SK-N-SH (cell line): ENCODE measurements at regions not wholly inside any gene's neighbourhood (a gene's known extent, or its start where the extent isn't known, plus 50 kb on each side); places are given as distances from the start of the nearest gene placed in this dataset.

Source experiments
- CTCF ChIA-PET: fragments of 300-600, 350-600 bp; formaldehyde crosslinking; extraction: SDS; loops from one replicate; lab custom pipeline; 2021; lab: Yijun Ruan, JAX
- POLR2A ChIA-PET: fragments of 350-600 bp; sonication (Branson Sonifier 250); formaldehyde crosslinking; extraction: SDS; loops from one replicate; lab custom pipeline; 2020; ENCODE audit warnings: antibody characterized with exemption, inconsistent platforms; lab: Yijun Ruan, JAX
- DNase-seq: peaks from one replicate; pipeline ENCODE4 v3.0.0; 2012
- H2AFZ ChIP-seq: fragments of 200-600 bp; sonication (generic); 2 replicates; pipeline ENCODE4 v1.8.1; 2016; ENCODE audit warnings: antibody characterized with exemption, mild to moderate bottlenecking, low read depth
- H3F3A ChIP-seq: fragments of 200-600 bp; sonication (generic); replicated peaks from 2 replicates; pipeline ENCODE3; 2016; ENCODE audit warnings: antibody characterized with exemption, mild to moderate bottlenecking; ENCODE audit not compliant: insufficient read depth
- H3K27ac ChIP-seq, 2 experiments: fragments of 200-500 bp in 1 of 2; fragments of 200-600 bp in 1 of 2; sonication (Bioruptor generic) in 1 of 2; sonication (generic), shearing (Covaris generic) in 1 of 2; 2 replicates each; pipeline versions ENCODE4 v1.5.1 to v1.6.1; 2014 to 2016; ENCODE audit warnings: low read depth in 2 of 2, inconsistent platforms in 1 of 2, low read length in 1 of 2, mild to moderate bottlenecking in 1 of 2, mixed read lengths in 1 of 2
- H3K27me3 ChIP-seq: fragments of 200-600 bp; sonication (generic), shearing (Covaris generic); 2 replicates; pipeline ENCODE4 v1.6.1; 2016; ENCODE audit warnings: mixed run types; ENCODE audit not compliant: insufficient read depth
- H3K36me3 ChIP-seq, 2 experiments: fragments of 200-500 bp in 1 of 2; fragments of 200-600 bp in 1 of 2; sonication (Bioruptor generic) in 1 of 2; sonication (generic) in 1 of 2; replicated peaks in 1 of 2; 2 replicates each; pipeline versions ENCODE3 to v1.5.1; 2014 to 2016; ENCODE audit warnings: low read length in 1 of 2, mild to moderate bottlenecking in 1 of 2; ENCODE audit not compliant: insufficient read depth in 2 of 2, control insufficient read depth in 1 of 2
- H3K4me1 ChIP-seq, 2 experiments: fragments of 200-500 bp in 1 of 2; fragments of 200-600 bp in 1 of 2; sonication (Bioruptor generic) in 1 of 2; sonication (generic), shearing (Covaris generic) in 1 of 2; 2 replicates each; pipeline versions ENCODE4 v1.5.1 to v1.6.1; 2014 to 2016; ENCODE audit warnings: low read depth in 1 of 2, low read length in 1 of 2, mixed run types in 1 of 2; ENCODE audit not compliant: insufficient read depth in 2 of 2, control insufficient read depth in 1 of 2
- H3K4me2 ChIP-seq: fragments of 200-600 bp; sonication (generic), shearing (Covaris generic); 2 replicates; pipeline ENCODE4 v1.6.1; 2017; ENCODE audit warnings: mixed run types
- H3K4me3 ChIP-seq, 2 experiments: fragments of 200-500 bp in 1 of 2; fragments of 200-600 bp in 1 of 2; sonication (Bioruptor generic) in 1 of 2; sonication (generic), shearing (Covaris generic) in 1 of 2; 2 replicates each; pipeline versions ENCODE4 v1.5.1 to v1.8.1; 2014 to 2016; ENCODE audit warnings: low read depth in 2 of 2, inconsistent platforms in 1 of 2, low read length in 1 of 2, mild to moderate bottlenecking in 1 of 2, mixed read lengths in 1 of 2, moderate library complexity in 1 of 2
- H3K79me2 ChIP-seq: fragments of 200-600 bp; sonication (generic); 2 replicates; pipeline ENCODE4 v1.8.1; 2017; ENCODE audit warnings: mild to moderate bottlenecking; ENCODE audit not compliant: insufficient read depth
- H3K9ac ChIP-seq: fragments of 200-600 bp; sonication (generic); 2 replicates; pipeline ENCODE4 v1.6.1; 2017; ENCODE audit warnings: mixed run types
- H3K9me2 ChIP-seq: fragments of 200-600 bp; sonication (generic); 2 replicates; pipeline ENCODE4 v1.6.1; 2017; ENCODE audit warnings: mixed run types
- H3K9me3 ChIP-seq: fragments of 200-600 bp; sonication (generic); 2 replicates; pipeline ENCODE4 v1.6.1; 2017; ENCODE audit warnings: mixed run types, mild to moderate bottlenecking, moderate library complexity
- H4K20me1 ChIP-seq: fragments of 200-600 bp; sonication (generic); 2 replicates; pipeline ENCODE4 v1.6.1; 2017; ENCODE audit warnings: mild to moderate bottlenecking, mixed run types; ENCODE audit not compliant: insufficient read depth
- ELF1 ChIP-seq: IDR thresholded peaks from 2 replicates; pipeline ENCODE4 v1.4.0; 2012
- EP300 ChIP-seq, 2 experiments: IDR thresholded peaks; 2 replicates each; pipeline versions ENCODE4 v1.4.0 to v1.6.1; 2012; ENCODE audit warnings: borderline replicate concordance in 1 of 2, low read depth in 1 of 2, low read length in 1 of 2
- FOXM1 ChIP-seq: IDR thresholded peaks from 2 replicates; pipeline ENCODE4 v1.4.0; 2012; ENCODE audit warnings: low read depth, mild to moderate bottlenecking
- JUND ChIP-seq: IDR thresholded peaks from 2 replicates; pipeline ENCODE4 v1.4.0; 2012
- TAF1 ChIP-seq: IDR thresholded peaks from 2 replicates; pipeline ENCODE4 v1.6.1; 2012; ENCODE audit warnings: low read depth, mild to moderate bottlenecking, low read length, moderate library complexity, borderline replicate concordance
- YY1 ChIP-seq: IDR thresholded peaks from 2 replicates; pipeline ENCODE4 v1.4.0; 2012; ENCODE audit warnings: low read depth, mild to moderate bottlenecking
- WGBS: methylation state at CpG from one replicate; pipeline ENCODE4 v1.1.6; 2017; ENCODE audit warnings: low lambda C conversion rate; 5-methylcytosine and 5-hydroxymethylcytosine counted together
- TF ChIP-seq, protein P1 (sequence below): fragments of 150-350 bp; IDR thresholded peaks from 2 replicates; pipeline ENCODE4 v1.6.1; 2016; ENCODE audit warnings: mild to moderate bottlenecking, low read depth, low read length
- TF ChIP-seq, protein P2 (sequence below): IDR thresholded peaks from 2 replicates; pipeline ENCODE4 v1.6.1; 2012; ENCODE audit warnings: mild to moderate bottlenecking, low read depth, low read length, moderate library complexity
- TF ChIP-seq, protein P3 (sequence below): IDR thresholded peaks from 2 replicates; pipeline ENCODE4; 2012

DNA sequence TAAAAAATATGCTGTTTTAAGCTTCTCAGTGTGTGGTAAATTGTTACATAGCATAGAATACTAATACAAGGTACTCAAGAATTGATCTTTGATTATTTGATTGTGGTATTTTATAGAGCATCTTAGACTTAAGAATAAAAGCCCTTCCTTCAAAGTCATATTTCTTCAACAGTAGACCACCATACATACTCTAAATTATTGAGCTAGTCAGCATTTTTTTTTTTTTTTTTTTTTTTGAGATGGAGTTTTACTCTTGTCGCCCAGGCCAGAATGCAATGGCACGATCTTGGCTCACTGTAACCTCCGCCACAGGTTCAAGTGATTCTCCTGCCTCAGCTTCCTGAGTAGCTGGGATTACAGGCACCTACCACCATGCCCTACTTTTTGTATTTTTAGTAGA is 436.7 kb upstream of the LUZP2 start:
- H3K4me2 ChIP-seq, result no peak overlapping the region
- H3K4me3 ChIP-seq, result no peak overlapping the region
- no peaks in the 10 kb centered on the region for H3K36me3 ChIP-seq
- H3K9me2 ChIP-seq, result no peaks in the 10 kb centered on the region
- WGBS, result 87% methylated on average over 3 of the region's 3 CpGs
- H3K79me2 ChIP-seq, result no peaks in the 10 kb centered on the region
- H3K27me3 ChIP-seq, result no peaks in the 10 kb centered on the region
- no peaks in the 10 kb centered on the region for H3K9me3 ChIP-seq
- no peak overlapping the region for H3K27ac ChIP-seq
- no peaks in the 10 kb centered on the region for H4K20me1 ChIP-seq
- no peaks in the 10 kb centered on the region for H3F3A ChIP-seq
- ChIA-PET CTCF (no interaction called here), POLR2A (no interaction called here)
- H2AFZ ChIP-seq, result no peak overlapping the region
- no peaks in the 10 kb centered on the region for H3K4me1 ChIP-seq
- no peak for DNase-seq
- H3K9ac ChIP-seq, result no peak overlapping the region
- TF ChIP-seq ELF1, result no peak
- TF ChIP-seq JUND, result no peak
- TF ChIP-seq, protein P1, sequence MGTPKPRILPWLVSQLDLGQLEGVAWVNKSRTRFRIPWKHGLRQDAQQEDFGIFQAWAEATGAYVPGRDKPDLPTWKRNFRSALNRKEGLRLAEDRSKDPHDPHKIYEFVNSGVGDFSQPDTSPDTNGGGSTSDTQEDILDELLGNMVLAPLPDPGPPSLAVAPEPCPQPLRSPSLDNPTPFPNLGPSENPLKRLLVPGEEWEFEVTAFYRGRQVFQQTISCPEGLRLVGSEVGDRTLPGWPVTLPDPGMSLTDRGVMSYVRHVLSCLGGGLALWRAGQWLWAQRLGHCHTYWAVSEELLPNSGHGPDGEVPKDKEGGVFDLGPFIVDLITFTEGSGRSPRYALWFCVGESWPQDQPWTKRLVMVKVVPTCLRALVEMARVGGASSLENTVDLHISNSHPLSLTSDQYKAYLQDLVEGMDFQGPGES, result no peak

DNA sequence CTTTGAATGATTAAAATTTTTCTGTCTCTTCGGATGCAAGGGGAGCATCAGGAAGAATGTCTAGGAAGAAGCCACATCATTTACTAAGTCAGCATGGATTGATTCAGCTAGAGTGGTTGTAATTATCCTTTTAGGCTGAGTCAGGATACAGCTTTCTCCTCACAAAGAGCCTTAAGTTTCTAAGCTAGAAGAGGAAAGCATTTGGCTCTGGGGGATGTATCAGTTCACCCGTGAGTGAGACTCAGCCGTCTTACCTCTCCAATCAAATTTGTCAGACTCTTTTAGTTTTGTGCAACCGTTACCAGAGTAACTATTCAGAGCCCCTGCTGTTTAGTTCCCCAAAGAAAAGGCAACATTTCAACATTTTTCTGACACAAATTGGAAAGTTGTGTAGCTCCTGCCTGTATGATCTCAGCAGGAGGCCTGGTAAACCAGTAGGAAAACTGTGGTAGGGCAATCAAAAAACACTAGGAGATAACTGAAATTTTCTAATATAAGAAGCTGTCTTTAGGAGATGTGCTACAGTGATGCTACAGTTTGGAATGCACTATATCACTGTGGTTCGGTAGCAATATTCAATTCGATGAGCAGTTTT is 432.4 kb upstream of the LUZP2 start:
- no peak overlapping the region for H3K4me2 ChIP-seq
- H3K36me3 ChIP-seq, result no peaks in the 10 kb centered on the region
- H3K27me3 ChIP-seq, result no peaks in the 10 kb centered on the region
- H4K20me1 ChIP-seq, result no peaks in the 10 kb centered on the region
- H3K9me2 ChIP-seq, result no peaks in the 10 kb centered on the region
- H3K9me3 ChIP-seq, result no peaks in the 10 kb centered on the region
- H2AFZ ChIP-seq, result no peak overlapping the region
- no peaks in the 10 kb centered on the region for H3F3A ChIP-seq
- no peaks in the 10 kb centered on the region for H3K4me1 ChIP-seq
- TF ChIP-seq ELF1 (no peak), TAF1 (no peak), YY1 (no peak), EP300 (IDR thresholded peaks at IDR 0.05; ENCODE audit: borderline replicate concordance in 1 of 2, low read depth in 1 of 2, low read length in 1 of 2) (no peak), FOXM1 (no peak)
- TF ChIP-seq, protein P2, sequence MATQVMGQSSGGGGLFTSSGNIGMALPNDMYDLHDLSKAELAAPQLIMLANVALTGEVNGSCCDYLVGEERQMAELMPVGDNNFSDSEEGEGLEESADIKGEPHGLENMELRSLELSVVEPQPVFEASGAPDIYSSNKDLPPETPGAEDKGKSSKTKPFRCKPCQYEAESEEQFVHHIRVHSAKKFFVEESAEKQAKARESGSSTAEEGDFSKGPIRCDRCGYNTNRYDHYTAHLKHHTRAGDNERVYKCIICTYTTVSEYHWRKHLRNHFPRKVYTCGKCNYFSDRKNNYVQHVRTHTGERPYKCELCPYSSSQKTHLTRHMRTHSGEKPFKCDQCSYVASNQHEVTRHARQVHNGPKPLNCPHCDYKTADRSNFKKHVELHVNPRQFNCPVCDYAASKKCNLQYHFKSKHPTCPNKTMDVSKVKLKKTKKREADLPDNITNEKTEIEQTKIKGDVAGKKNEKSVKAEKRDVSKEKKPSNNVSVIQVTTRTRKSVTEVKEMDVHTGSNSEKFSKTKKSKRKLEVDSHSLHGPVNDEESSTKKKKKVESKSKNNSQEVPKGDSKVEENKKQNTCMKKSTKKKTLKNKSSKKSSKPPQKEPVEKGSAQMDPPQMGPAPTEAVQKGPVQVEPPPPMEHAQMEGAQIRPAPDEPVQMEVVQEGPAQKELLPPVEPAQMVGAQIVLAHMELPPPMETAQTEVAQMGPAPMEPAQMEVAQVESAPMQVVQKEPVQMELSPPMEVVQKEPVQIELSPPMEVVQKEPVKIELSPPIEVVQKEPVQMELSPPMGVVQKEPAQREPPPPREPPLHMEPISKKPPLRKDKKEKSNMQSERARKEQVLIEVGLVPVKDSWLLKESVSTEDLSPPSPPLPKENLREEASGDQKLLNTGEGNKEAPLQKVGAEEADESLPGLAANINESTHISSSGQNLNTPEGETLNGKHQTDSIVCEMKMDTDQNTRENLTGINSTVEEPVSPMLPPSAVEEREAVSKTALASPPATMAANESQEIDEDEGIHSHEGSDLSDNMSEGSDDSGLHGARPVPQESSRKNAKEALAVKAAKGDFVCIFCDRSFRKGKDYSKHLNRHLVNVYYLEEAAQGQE, result no peak
- TF ChIP-seq, protein P3, sequence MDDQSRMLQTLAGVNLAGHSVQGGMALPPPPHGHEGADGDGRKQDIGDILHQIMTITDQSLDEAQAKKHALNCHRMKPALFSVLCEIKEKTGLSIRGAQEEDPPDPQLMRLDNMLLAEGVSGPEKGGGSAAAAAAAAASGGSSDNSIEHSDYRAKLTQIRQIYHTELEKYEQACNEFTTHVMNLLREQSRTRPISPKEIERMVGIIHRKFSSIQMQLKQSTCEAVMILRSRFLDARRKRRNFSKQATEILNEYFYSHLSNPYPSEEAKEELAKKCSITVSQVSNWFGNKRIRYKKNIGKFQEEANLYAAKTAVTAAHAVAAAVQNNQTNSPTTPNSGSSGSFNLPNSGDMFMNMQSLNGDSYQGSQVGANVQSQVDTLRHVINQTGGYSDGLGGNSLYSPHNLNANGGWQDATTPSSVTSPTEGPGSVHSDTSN, result no peak
- DNase-seq, result no peak
- no peak overlapping the region for H3K9ac ChIP-seq
- 77% methylated on average over 6 of the region's 6 CpGs for WGBS
- H3K4me3 ChIP-seq, result no peak overlapping the region
- H3K27ac ChIP-seq, result no peak overlapping the region
- ChIA-PET POLR2A (no interaction called here), CTCF (no interaction called here)
- no peaks in the 10 kb centered on the region for H3K79me2 ChIP-seq
